Fibroblast of lung (primary cell): ENCODE measurements at regions not wholly inside any gene's neighbourhood (a gene's known extent, or its start where the extent isn't known, plus 50 kb on each side); places are given as distances from the start of the nearest gene placed in this dataset.

Experiments
- DNase-seq, 2 donors: peaks; one replicate each; pipeline versions ENCODE4 v3.0.0 to v3.0.0-alpha.2; 2010; ENCODE audit warnings: low read depth in 2 of 2
- H2AFZ ChIP-seq: 2 replicates; pipeline ENCODE4 v1.5.1; 2012; ENCODE audit warnings: low read length, control low read depth, inconsistent platforms
- H3K27ac ChIP-seq: 2 replicates; pipeline ENCODE4 v1.5.1; 2011; ENCODE audit warnings: low read length, control low read depth; ENCODE audit not compliant: insufficient read depth
- H3K27me3 ChIP-seq: 2 replicates; pipeline ENCODE4 v1.5.1; 2011; ENCODE audit warnings: mild to moderate bottlenecking, low read length; ENCODE audit not compliant: control insufficient read depth, insufficient read depth
- H3K36me3 ChIP-seq: 2 replicates; pipeline ENCODE4 v1.5.1; 2011; ENCODE audit warnings: low read length; ENCODE audit not compliant: control insufficient read depth, insufficient read depth
- H3K4me1 ChIP-seq: 2 replicates; pipeline ENCODE4 v1.5.1; 2011; ENCODE audit warnings: low read length; ENCODE audit not compliant: control insufficient read depth, insufficient read depth; ENCODE audit errors: extremely low read depth
- H3K4me2 ChIP-seq: 2 replicates; pipeline ENCODE4 v1.5.1; 2011; ENCODE audit warnings: low read length, control low read depth; ENCODE audit not compliant: insufficient read depth; ENCODE audit errors: extremely low read depth
- H3K4me3 ChIP-seq, 4 experiments: fragments of 200-600 bp in 1 of 4; sonication (generic) in 1 of 4; replicated peaks in 1 of 4; 2 replicates each; pipeline ENCODE4 v1.5.1; 2011 to 2016; ENCODE audit warnings: low read length in 4 of 4, low read depth in 3 of 4, mild to moderate bottlenecking in 3 of 4, control low read depth in 2 of 4, inconsistent platforms in 1 of 4, mixed read lengths in 1 of 4; ENCODE audit not compliant: insufficient read depth in 1 of 4; ENCODE audit errors: control extremely low read depth in 1 of 4
- H3K79me2 ChIP-seq: 2 replicates; pipeline ENCODE4 v1.5.1; 2012; ENCODE audit warnings: mild to moderate bottlenecking, low read length, inconsistent platforms; ENCODE audit not compliant: control insufficient read depth, insufficient read depth
- H3K9ac ChIP-seq: 2 replicates; pipeline ENCODE4 v1.5.1; 2011; ENCODE audit warnings: mild to moderate bottlenecking, low read length, control low read depth; ENCODE audit not compliant: insufficient read depth
- H3K9me3 ChIP-seq: 2 replicates; pipeline ENCODE4 v1.5.1; 2012; ENCODE audit warnings: low read depth, low read length; ENCODE audit not compliant: control insufficient read depth, insufficient read depth
- H4K20me1 ChIP-seq: 2 replicates; pipeline ENCODE4 v1.5.1; 2011; ENCODE audit warnings: low read length; ENCODE audit not compliant: control insufficient read depth, insufficient read depth; ENCODE audit errors: extremely low read depth
- EZH2 ChIP-seq: IDR thresholded peaks from 2 replicates; pipeline ENCODE4 v1.5.1; 2012; ENCODE audit warnings: low read length, control low read depth, mild to moderate bottlenecking; ENCODE audit errors: missing control alignments
- TF ChIP-seq, protein P1 (sequence below), 2 donors: IDR thresholded peaks in 1 of 2; conservative IDR thresholded peaks in 1 of 2; 1 replicate in 1 of 2; 2 replicates in 1 of 2; pipeline ENCODE4 v1.5.1; 2011 to 2012; ENCODE audit warnings: low read length in 2 of 2, control low read depth in 1 of 2, inconsistent platforms in 1 of 2, low read depth in 1 of 2, mild to moderate bottlenecking in 1 of 2

DNA sequence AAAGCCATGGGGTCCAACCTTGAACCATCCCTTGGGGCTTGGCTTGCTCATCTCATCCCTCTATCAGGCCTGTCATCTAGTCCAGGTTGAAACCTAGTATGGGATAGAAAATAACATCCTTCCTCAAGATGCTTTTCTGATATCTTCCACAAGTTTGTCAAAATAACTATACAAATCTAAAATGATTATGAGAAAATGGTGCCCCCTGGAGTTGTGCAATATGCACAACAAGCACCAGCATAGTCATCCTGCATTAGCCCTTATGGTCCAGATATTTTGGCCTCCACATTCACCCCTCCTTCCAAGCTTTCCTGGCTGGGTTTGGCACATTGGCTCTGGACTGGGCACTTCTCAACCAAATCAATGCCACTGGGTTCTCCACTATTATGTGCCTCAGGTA, 101.2 kb downstream of the TBX19 start:
- DNase-seq, result no peak
- H2AFZ ChIP-seq, result no peak overlapping the region
- H3K4me3 ChIP-seq, result no peak overlapping the region
- no peaks in the 10 kb centered on the region for H3K27me3 ChIP-seq
- TF ChIP-seq EZH2, result no peak
- TF ChIP-seq, protein P1, sequence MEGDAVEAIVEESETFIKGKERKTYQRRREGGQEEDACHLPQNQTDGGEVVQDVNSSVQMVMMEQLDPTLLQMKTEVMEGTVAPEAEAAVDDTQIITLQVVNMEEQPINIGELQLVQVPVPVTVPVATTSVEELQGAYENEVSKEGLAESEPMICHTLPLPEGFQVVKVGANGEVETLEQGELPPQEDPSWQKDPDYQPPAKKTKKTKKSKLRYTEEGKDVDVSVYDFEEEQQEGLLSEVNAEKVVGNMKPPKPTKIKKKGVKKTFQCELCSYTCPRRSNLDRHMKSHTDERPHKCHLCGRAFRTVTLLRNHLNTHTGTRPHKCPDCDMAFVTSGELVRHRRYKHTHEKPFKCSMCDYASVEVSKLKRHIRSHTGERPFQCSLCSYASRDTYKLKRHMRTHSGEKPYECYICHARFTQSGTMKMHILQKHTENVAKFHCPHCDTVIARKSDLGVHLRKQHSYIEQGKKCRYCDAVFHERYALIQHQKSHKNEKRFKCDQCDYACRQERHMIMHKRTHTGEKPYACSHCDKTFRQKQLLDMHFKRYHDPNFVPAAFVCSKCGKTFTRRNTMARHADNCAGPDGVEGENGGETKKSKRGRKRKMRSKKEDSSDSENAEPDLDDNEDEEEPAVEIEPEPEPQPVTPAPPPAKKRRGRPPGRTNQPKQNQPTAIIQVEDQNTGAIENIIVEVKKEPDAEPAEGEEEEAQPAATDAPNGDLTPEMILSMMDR (conservative IDR thresholded peaks at IDR 0.05 in 1 of 2, IDR thresholded peaks at IDR 0.05 in 1 of 2; ENCODE audit: low read depth in 1 of 2, low read length in 2 of 2), result peak in 1 of 2 donors; percentile 0
- H3K27ac ChIP-seq, result no peak overlapping the region
- H3K79me2 ChIP-seq, result no peaks in the 10 kb centered on the region
- H3K4me2 ChIP-seq, result no peak overlapping the region
- H3K4me1 ChIP-seq, result no peaks in the 10 kb centered on the region
- H3K9me3 ChIP-seq, result no peaks in the 10 kb centered on the region
- no peaks in the 10 kb centered on the region for H3K36me3 ChIP-seq
- no peak overlapping the region for H3K9ac ChIP-seq
- H4K20me1 ChIP-seq, result no peaks in the 10 kb centered on the region

DNA sequence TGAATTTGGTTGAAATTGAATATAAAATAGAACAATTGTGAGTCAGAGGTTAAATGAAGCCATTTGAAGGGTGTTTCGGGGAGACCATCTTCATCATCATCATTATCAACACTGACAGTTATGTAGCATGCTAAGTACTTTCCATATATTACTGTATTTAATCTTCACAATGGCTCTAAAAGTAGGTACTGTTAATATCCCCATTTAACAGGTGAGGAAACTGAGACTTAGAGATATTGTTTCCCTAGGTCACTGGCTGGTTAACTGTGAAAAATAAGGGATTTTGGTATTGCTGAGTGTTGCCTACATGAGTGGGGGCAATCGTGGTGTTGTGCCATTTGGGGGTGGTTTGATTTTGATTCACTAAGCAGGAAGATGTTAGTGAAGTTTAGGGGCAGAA, 100.3 kb downstream of the TBX19 start:
- no peak overlapping the region for H3K9ac ChIP-seq
- TF ChIP-seq EZH2, result no peak
- TF ChIP-seq, protein P1 (conservative IDR thresholded peaks at IDR 0.05 in 1 of 2, IDR thresholded peaks at IDR 0.05 in 1 of 2; ENCODE audit: low read depth in 1 of 2, low read length in 2 of 2), result no peak
- no peak overlapping the region for H2AFZ ChIP-seq
- no peak overlapping the region for H3K4me3 ChIP-seq
- H3K79me2 ChIP-seq, result no peaks in the 10 kb centered on the region
- H3K4me2 ChIP-seq, result no peak overlapping the region
- H3K36me3 ChIP-seq, result no peaks in the 10 kb centered on the region
- H3K27me3 ChIP-seq, result no peaks in the 10 kb centered on the region
- H3K4me1 ChIP-seq, result no peaks in the 10 kb centered on the region
- no peak overlapping the region for H3K27ac ChIP-seq
- H4K20me1 ChIP-seq, result no peaks in the 10 kb centered on the region
- no peaks in the 10 kb centered on the region for H3K9me3 ChIP-seq
- DNase-seq, result no peak

DNA sequence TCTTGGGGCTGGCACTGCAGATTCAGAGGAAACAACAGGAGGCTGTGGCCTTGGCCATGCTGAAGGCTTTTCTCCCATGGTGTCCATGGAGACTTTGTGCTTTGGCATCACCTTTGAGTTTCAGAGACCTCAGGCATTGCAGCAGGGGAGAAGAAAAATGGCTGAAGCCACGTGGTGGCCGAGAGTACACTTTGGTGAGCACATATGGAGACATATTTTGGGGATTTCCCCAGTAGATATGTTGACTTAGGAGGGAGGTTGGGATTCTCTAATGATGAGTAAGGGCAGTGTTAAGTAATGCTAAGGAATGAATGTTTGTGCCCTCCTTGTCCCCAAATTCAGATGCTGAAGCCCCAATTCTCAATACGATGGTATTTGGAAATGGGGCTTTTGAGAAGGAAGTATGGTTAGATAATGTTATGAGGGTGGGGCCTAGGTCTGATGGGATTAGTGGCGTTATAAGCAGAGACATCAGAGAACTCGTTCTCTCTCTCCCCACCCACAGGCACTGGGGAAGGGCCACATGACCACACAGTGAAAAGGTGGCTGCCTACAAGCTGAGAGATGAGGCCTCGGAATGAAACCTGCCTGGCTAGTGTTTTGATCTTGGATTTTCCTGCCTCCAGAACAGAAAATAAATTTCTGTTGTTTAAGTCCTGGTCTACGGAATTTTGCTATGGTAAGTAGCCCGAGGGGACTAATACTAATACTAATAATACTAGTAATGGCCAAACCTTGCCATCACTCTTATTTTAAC, 98.6 kb downstream of the TBX19 start:
- H4K20me1 ChIP-seq, result no peaks in the 10 kb centered on the region
- H3K4me3 ChIP-seq, result no peak overlapping the region
- H3K4me2 ChIP-seq, result no peak overlapping the region
- no peak overlapping the region for H2AFZ ChIP-seq
- no peaks in the 10 kb centered on the region for H3K79me2 ChIP-seq
- no peak overlapping the region for H3K9ac ChIP-seq
- peak in 1 of 2 donors; percentile 6 for DNase-seq
- no peaks in the 10 kb centered on the region for H3K27me3 ChIP-seq
- TF ChIP-seq EZH2, result no peak
- TF ChIP-seq, protein P1 (conservative IDR thresholded peaks at IDR 0.05 in 1 of 2, IDR thresholded peaks at IDR 0.05 in 1 of 2; ENCODE audit: low read depth in 1 of 2, low read length in 2 of 2), result no peak
- no peaks in the 10 kb centered on the region for H3K9me3 ChIP-seq
- no peaks in the 10 kb centered on the region for H3K36me3 ChIP-seq
- no peak overlapping the region for H3K27ac ChIP-seq
- no peaks in the 10 kb centered on the region for H3K4me1 ChIP-seq
